GM06990 (cell line): ENCODE measurements at regions not wholly inside any gene's neighbourhood (a gene's known extent, or its start where the extent isn't known, plus 50 kb on each side); places are given as distances from the start of the nearest gene placed in this dataset.
A peak's percentile ranks its signal among the peaks of the same experiment; 100 is the strongest.

Source experiments
- DNase-seq: peaks from one replicate; pipeline ENCODE4 v3.0.0-alpha.2; 2011; ENCODE audit not compliant: insufficient read length; ENCODE audit errors: extremely low read depth
- H3K27me3 ChIP-seq: replicated peaks from 2 replicates; pipeline ENCODE4 v1.6.0; 2011; ENCODE audit warnings: low read length; ENCODE audit not compliant: control insufficient read depth, insufficient read depth
- H3K36me3 ChIP-seq: 2 replicates; pipeline ENCODE4 v1.5.1; 2011; ENCODE audit warnings: low read length; ENCODE audit not compliant: control insufficient read depth, insufficient read depth
- H3K4me3 ChIP-seq: replicated peaks from 2 replicates; pipeline ENCODE4 v1.5.1; 2011; ENCODE audit warnings: low read depth, mild to moderate bottlenecking, control low read depth, low read length
- TF ChIP-seq, protein P1 (sequence below): IDR thresholded peaks from 2 replicates; pipeline ENCODE4 v1.5.1; 2011; ENCODE audit warnings: low read length, control low read depth, mild to moderate bottlenecking, inconsistent platforms; ENCODE audit not compliant: insufficient read depth, poor library complexity, severe bottlenecking

- DNase-seq: no peak
- Histone ChIP-seq H3K27me3 (no peaks in the 10 kb centered on the region), H3K36me3 (no peaks in the 10 kb centered on the region), H3K4me3 (no peak overlapping the region)
- TF ChIP-seq, protein P1, sequence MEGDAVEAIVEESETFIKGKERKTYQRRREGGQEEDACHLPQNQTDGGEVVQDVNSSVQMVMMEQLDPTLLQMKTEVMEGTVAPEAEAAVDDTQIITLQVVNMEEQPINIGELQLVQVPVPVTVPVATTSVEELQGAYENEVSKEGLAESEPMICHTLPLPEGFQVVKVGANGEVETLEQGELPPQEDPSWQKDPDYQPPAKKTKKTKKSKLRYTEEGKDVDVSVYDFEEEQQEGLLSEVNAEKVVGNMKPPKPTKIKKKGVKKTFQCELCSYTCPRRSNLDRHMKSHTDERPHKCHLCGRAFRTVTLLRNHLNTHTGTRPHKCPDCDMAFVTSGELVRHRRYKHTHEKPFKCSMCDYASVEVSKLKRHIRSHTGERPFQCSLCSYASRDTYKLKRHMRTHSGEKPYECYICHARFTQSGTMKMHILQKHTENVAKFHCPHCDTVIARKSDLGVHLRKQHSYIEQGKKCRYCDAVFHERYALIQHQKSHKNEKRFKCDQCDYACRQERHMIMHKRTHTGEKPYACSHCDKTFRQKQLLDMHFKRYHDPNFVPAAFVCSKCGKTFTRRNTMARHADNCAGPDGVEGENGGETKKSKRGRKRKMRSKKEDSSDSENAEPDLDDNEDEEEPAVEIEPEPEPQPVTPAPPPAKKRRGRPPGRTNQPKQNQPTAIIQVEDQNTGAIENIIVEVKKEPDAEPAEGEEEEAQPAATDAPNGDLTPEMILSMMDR: no peak
These were observed 177.6 kb downstream of the MIS18A start for GRCh38 chr21:32101277-32101676.

DNA sequence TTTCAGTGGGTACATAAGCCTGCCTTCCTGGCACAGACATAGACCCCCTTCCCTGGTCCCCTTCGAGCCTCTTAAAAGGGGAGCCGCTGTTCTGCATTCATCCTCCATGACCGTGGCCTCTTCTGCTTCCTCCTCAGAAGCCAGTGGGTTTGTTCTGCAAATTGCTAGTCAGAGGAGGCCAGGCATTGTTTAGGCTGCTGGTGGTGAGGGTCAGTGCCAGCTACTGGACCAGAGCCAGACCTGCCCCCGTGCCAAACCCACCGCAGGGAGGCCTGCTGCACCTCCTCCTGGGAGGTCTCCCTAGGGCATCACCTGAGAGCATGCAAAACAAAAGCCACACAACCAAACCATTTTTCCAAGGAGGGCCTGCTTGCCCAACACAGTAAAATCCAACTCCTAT lies 178.4 kb downstream of the MIS18A start:
- no peak for DNase-seq
- TF ChIP-seq, protein P1: no peak
- no peak overlapping the region for H3K4me3 ChIP-seq
- H3K36me3 ChIP-seq: no peaks in the 10 kb centered on the region
- H3K27me3 ChIP-seq: no peaks in the 10 kb centered on the region

- Histone ChIP-seq H3K27me3 (no peaks in the 10 kb centered on the region), H3K36me3 (no peaks in the 10 kb centered on the region), H3K4me3 (no peak overlapping the region)
- DNase-seq: no peak
- TF ChIP-seq, protein P1: peak; percentile 16
These were observed 178.9 kb downstream of the MIS18A start for GRCh38 chr21:32099812-32100416.

GRCh38 chr21:32096411-32096810 lies 182.4 kb downstream of the MIS18A start:
- Histone ChIP-seq H3K27me3 (no peaks in the 10 kb centered on the region), H3K4me3 (no peak overlapping the region), H3K36me3 (no peaks in the 10 kb centered on the region)
- TF ChIP-seq, protein P1: peak; percentile 74
- no peak for DNase-seq

DNA sequence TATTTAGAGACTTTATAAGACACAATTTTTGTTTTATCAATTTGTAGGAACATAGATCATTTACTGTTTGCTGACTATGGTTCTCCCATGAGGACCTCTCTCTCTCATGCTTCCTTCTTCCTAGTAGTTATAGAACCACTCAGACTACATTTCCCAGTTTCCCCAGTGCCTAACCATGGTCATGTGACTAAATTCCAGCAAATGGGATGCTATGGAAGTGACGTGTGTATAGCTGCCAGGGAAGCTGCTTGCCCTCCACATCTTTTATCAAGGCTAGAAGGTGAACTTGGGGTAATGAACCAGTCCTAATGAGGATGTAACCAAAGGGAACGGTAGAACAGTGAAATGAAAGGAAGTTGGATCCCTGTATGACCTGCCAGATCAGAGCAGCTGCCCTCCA lies 184.0 kb downstream of the MIS18A start:
- Histone ChIP-seq H3K27me3 (no peaks in the 10 kb centered on the region), H3K4me3 (no peak overlapping the region), H3K36me3 (no peaks in the 10 kb centered on the region)
- no peak for DNase-seq
- TF ChIP-seq, protein P1: no peak
